B cell (primary cell): ENCODE measurements at regions not wholly inside any gene's neighbourhood (a gene's known extent, or its start where the extent isn't known, plus 50 kb on each side); places are given as distances from the start of the nearest gene placed in this dataset.

Source experiments
- ATAC-seq: fragments of 200-7000 bp; cut with Tn5 transposase; one replicate; pipeline ENCODE4 v1.10.0; 2021; ENCODE audit warnings: low read depth, mild to moderate bottlenecking, moderate number of reproducible peaks, moderate library complexity
- CTCF ChIA-PET: fragments of 350-600 bp; sonication (Branson Sonifier 250); formaldehyde crosslinking; loops from one replicate; lab custom pipeline; 2021; ENCODE audit warnings: antibody characterized with exemption, inconsistent platforms; lab: Charles Lee
- POLR2A ChIA-PET: fragments of 350-600 bp; sonication (Branson Sonifier 250); formaldehyde crosslinking; loops from one replicate; lab custom pipeline; 2021; ENCODE audit warnings: antibody characterized with exemption; lab: Charles Lee
- DNase-seq: peaks from one replicate; pipeline ENCODE4 v3.0.0; 2013
- H2AFZ ChIP-seq: 2 replicates; pipeline ENCODE4 v1.6.1; 2012; ENCODE audit warnings: mild to moderate bottlenecking, low read depth, low read length; ENCODE audit not compliant: insufficient read depth, poor library complexity, severe bottlenecking
- H3K27ac ChIP-seq, 2 donors: 1 replicate in 1 of 2; 2 replicates in 1 of 2; pipeline ENCODE4 v1.5.1; 2012 to 2013; ENCODE audit warnings: low read length in 2 of 2, mild to moderate bottlenecking in 2 of 2, moderate library complexity in 1 of 2
- H3K27me3 ChIP-seq, 4 experiments: fragments of 200-600 bp in 1 of 4; sonication (generic) in 1 of 4; replicated peaks in 1 of 4; 1 replicate in 2 of 4; 2 replicates in 2 of 4; pipeline versions ENCODE4 v1.6.1 to v1.7.0; 2013 to 2016; ENCODE audit warnings: low read length in 3 of 4, mild to moderate bottlenecking in 2 of 4, mixed read lengths in 1 of 4, moderate library complexity in 1 of 4; ENCODE audit not compliant: insufficient read depth in 4 of 4, control insufficient read depth in 3 of 4; ENCODE audit errors: control extremely low read depth in 1 of 4
- H3K36me3 ChIP-seq, 2 experiments: replicated peaks in 1 of 2; 1 replicate in 1 of 2; 2 replicates in 1 of 2; pipeline versions ENCODE4 v1.6.1 to v1.7.1; 2013; ENCODE audit warnings: low read length in 1 of 2; ENCODE audit not compliant: insufficient read depth in 2 of 2, control insufficient read depth in 1 of 2; ENCODE audit errors: control extremely low read depth in 1 of 2, extremely low read depth in 1 of 2
- H3K4me1 ChIP-seq, 2 donors: fragments of 200-600 bp in 1 of 2; sonication (generic) in 1 of 2; 1 replicate in 1 of 2; 2 replicates in 1 of 2; pipeline versions ENCODE4 v1.5.1 to v1.6.1; 2013 to 2017; ENCODE audit warnings: low read length in 2 of 2; ENCODE audit not compliant: control insufficient read depth in 2 of 2, insufficient read depth in 2 of 2
- H3K4me2 ChIP-seq: replicated peaks from 2 replicates; pipeline ENCODE3; 2012; ENCODE audit warnings: mild to moderate bottlenecking, low read depth, low read length; ENCODE audit not compliant: poor library complexity, severe bottlenecking
- H3K4me3 ChIP-seq, 5 experiments: fragments of 200-600 bp in 1 of 5; sonication (generic) in 1 of 5; 1 replicate in 3 of 5; 2 replicates in 2 of 5; pipeline versions ENCODE4 v1.5.1 to v1.7.0; 2011 to 2016; ENCODE audit warnings: low read length in 4 of 5, mild to moderate bottlenecking in 4 of 5, low read depth in 2 of 5, control low read depth in 1 of 5, moderate library complexity in 1 of 5; ENCODE audit not compliant: insufficient read depth in 1 of 5; ENCODE audit errors: control extremely low read depth in 1 of 5, extremely low read depth in 1 of 5
- H3K79me2 ChIP-seq: fragments of 200-600 bp; sonication (generic); one replicate; pipeline ENCODE4 v1.6.0; 2016; ENCODE audit warnings: low read length; ENCODE audit not compliant: control insufficient read depth, insufficient read depth
- H3K9ac ChIP-seq: fragments of 200-600 bp; sonication (generic); 2 replicates; pipeline ENCODE4 v1.6.1; 2017; ENCODE audit warnings: mild to moderate bottlenecking, low read length, moderate library complexity
- H3K9me3 ChIP-seq, 3 donors: one replicate each; pipeline versions ENCODE4 v1.6.1 to v1.7.1; 2013; ENCODE audit warnings: low read length in 2 of 3; ENCODE audit not compliant: control insufficient read depth in 2 of 3, insufficient read depth in 1 of 3; ENCODE audit errors: control extremely low read depth in 1 of 3
- H4K20me1 ChIP-seq: 2 replicates; pipeline ENCODE4 v1.6.0; 2012; ENCODE audit warnings: mild to moderate bottlenecking, low read length; ENCODE audit not compliant: insufficient read depth, control insufficient read depth, poor library complexity, severe bottlenecking
- H3K27ac Mint-ChIP-seq: one replicate; pipeline ENCODE4 v1.8.0; 2021; ENCODE audit warnings: mixed read lengths
- H3K27me3 Mint-ChIP-seq: one replicate; pipeline ENCODE4 v1.8.0; 2021; ENCODE audit warnings: mixed read lengths
- H3K4me1 Mint-ChIP-seq: one replicate; pipeline ENCODE4 v1.8.0; 2021; ENCODE audit warnings: mixed read lengths
- H3K4me3 Mint-ChIP-seq: one replicate; pipeline ENCODE4 v1.8.0; 2021; ENCODE audit warnings: mixed read lengths
- H3K9me3 Mint-ChIP-seq: one replicate; pipeline ENCODE4 v1.8.0; 2022; ENCODE audit warnings: mixed read lengths; ENCODE audit not compliant: insufficient read depth
- CTCF ChIP-seq: fragments of 200-600 bp; IDR thresholded peaks from one replicate; pipeline ENCODE4 v1.8.0; 2022; ENCODE audit warnings: antibody characterized with exemption, mild to moderate bottlenecking
- EZH2 ChIP-seq: IDR thresholded peaks from 2 replicates; pipeline ENCODE4 v1.6.1; 2012; ENCODE audit warnings: borderline replicate concordance, low read depth, mild to moderate bottlenecking, moderate library complexity, low read length; ENCODE audit not compliant: insufficient read depth, poor library complexity, severe bottlenecking
- WGBS: methylation state at CpG from one replicate; pipeline ENCODE4 v1.1.5; 2013; ENCODE audit warnings: missing lambda C conversion rate; ENCODE audit not compliant: insufficient coverage; 5-methylcytosine and 5-hydroxymethylcytosine counted together
- intact Hi-C: fragments of 100-400 bp; cut with micrococcal nuclease; formaldehyde crosslinking; loops from one replicate; pipeline ENCODE4 v1.10.0; 2022

- POLR2A ChIA-PET: no interaction called here
- Mint-ChIP-seq H3K27me3 (peaks cover 4% of the 10 kb centered on the region), H3K4me3 (no peak overlapping the region), H3K4me1 (no peaks in the 10 kb centered on the region), H3K9me3 (no peaks in the 10 kb centered on the region), H3K27ac (no peak overlapping the region)
- CTCF ChIA-PET: no interaction called here
- ATAC-seq: no peak
- Histone ChIP-seq H2AFZ (no peak overlapping the region), H3K36me3 (no peaks in the 10 kb centered on the region), H3K4me3 (no peak overlapping the region), H3K27ac (no peak overlapping the region), H3K9me3 (no peaks in the 10 kb centered on the region), H3K9ac (no peak overlapping the region), H3K4me1 (no peaks in the 10 kb centered on the region), H3K4me2 (no peak overlapping the region), H3K27me3 (peaks cover 0 to 2% (median 0%) of the 10 kb centered on the region in 4 experiments), H4K20me1 (no peaks in the 10 kb centered on the region), H3K79me2 (no peaks in the 10 kb centered on the region)
- no peak for DNase-seq
- TF ChIP-seq EZH2 (no peak), CTCF (no peak)
- intact Hi-C loops: no loop called here
- 40% methylated on average over 1 of the region's 5 CpGs for WGBS
Observed at GRCh38 chr20:40323361-40323794, 365.7 kb downstream of the MAFB start.

GRCh38 chr20:40322941-40323340 lies 366.1 kb downstream of the MAFB start:
- Histone ChIP-seq H3K27me3 (peaks cover 0 to 2% (median 0%) of the 10 kb centered on the region in 4 experiments), H4K20me1 (no peaks in the 10 kb centered on the region), H3K9me3 (no peaks in the 10 kb centered on the region), H3K4me1 (no peaks in the 10 kb centered on the region), H3K4me2 (no peak overlapping the region), H3K4me3 (no peak overlapping the region), H3K36me3 (no peaks in the 10 kb centered on the region), H2AFZ (no peak overlapping the region), H3K9ac (no peak overlapping the region), H3K27ac (no peak overlapping the region), H3K79me2 (no peaks in the 10 kb centered on the region)
- TF ChIP-seq CTCF (no peak), EZH2 (no peak)
- ChIA-PET CTCF (no interaction called here), POLR2A (no interaction called here)
- H3K4me1 Mint-ChIP-seq: no peaks in the 10 kb centered on the region
- no peak overlapping the region for H3K27ac Mint-ChIP-seq
- intact Hi-C loops: no loop called here
- no peak for ATAC-seq
- peaks cover under 1% of the 10 kb centered on the region for H3K27me3 Mint-ChIP-seq
- H3K4me3 Mint-ChIP-seq: no peak overlapping the region
- H3K9me3 Mint-ChIP-seq: no peaks in the 10 kb centered on the region
- no CpG with 5 or more reads among the region's 1 CpG for WGBS
- DNase-seq: no peak
